Stimulated activated CD4-positive, alpha-beta T cell treated with anti-CD3 and anti-CD28 coated beads, Interleukin-12 subunit alpha, Interleukin-12 subunit beta, amount 100 ng/mL, for 4 hours (primary cell): ENCODE measurements at regions not wholly inside any gene's neighbourhood (a gene's known extent, or its start where the extent isn't known, plus 50 kb on each side); places are given as distances from the start of the nearest gene placed in this dataset.

Source experiments
- DNase-seq: peaks from one replicate; pipeline ENCODE4 v3.0.0-alpha.2; 2020

- no peak for DNase-seq
These were observed 237.5 kb downstream of the ERMARD start for GRCh38 chr6:169988769-169989550.

GRCh38 chr6:169986848-169987498 lies 235.6 kb downstream of the ERMARD start:
- DNase-seq = no peak

- no peak for DNase-seq
These were observed 234.9 kb downstream of the ERMARD start for GRCh38 chr6:169986171-169986847.

- DNase-seq = no peak
These were observed 233.9 kb downstream of the ERMARD start for GRCh38 chr6:169985121-169986015.

- no peak for DNase-seq
These were observed 233.0 kb downstream of the ERMARD start for GRCh38 chr6:169984181-169985120.

GRCh38 chr6:169983651-169984050 lies 232.2 kb downstream of the ERMARD start:
- no peak for DNase-seq

GRCh38 chr6:169982461-169983386 lies 231.3 kb downstream of the ERMARD start:
- no peak for DNase-seq

- DNase-seq = no peak
These were observed 230.5 kb downstream of the ERMARD start for GRCh38 chr6:169981969-169982368.

- DNase-seq = no peak
These were observed 230.1 kb downstream of the ERMARD start for GRCh38 chr6:169981568-169981967.

- DNase-seq = no peak
These were observed 229.5 kb downstream of the ERMARD start for GRCh38 chr6:169980826-169981450.

- no peak for DNase-seq
These were observed 228.5 kb downstream of the ERMARD start for GRCh38 chr6:169979873-169980432.

GRCh38 chr6:169978615-169979161 lies 227.3 kb downstream of the ERMARD start:
- DNase-seq = no peak

GRCh38 chr6:169977434-169978265 lies 226.2 kb downstream of the ERMARD start:
- DNase-seq = no peak

- no peak for DNase-seq
These were observed 225.1 kb downstream of the ERMARD start for GRCh38 chr6:169976301-169977081.

- DNase-seq = no peak
These were observed 224.3 kb downstream of the ERMARD start for GRCh38 chr6:169975701-169976100.

GRCh38 chr6:169975286-169975685 lies 223.9 kb downstream of the ERMARD start:
- DNase-seq = no peak

- DNase-seq = no peak
These were observed 223.2 kb downstream of the ERMARD start for GRCh38 chr6:169974663-169975062.
